HG03354 (cell line): ENCODE measurements at regions not wholly inside any gene's neighbourhood (a gene's known extent, or its start where the extent isn't known, plus 50 kb on each side); places are given as distances from the start of the nearest gene placed in this dataset.
"Not testable (repeated sequence)": the region's sequence is repeated elsewhere in the genome, so short reads cannot be mapped to it uniquely, and the experiment has no call there.

Experiments used
- ATAC-seq: cut with Tn5 transposase; IDR thresholded peaks from one replicate; pipeline ENCODE4 v1.9.1; 2021; ENCODE audit warnings: mild to moderate bottlenecking; ENCODE audit not compliant: unreplicated experiment, poor library complexity, severe bottlenecking

GRCh38 chr7:28900311-28900710 is 57.8 kb downstream of the TRIL start:
- no peak for ATAC-seq

GRCh38 chr7:28893888-28894287 is 64.2 kb downstream of the TRIL start:
- no peak for ATAC-seq

- ATAC-seq: not testable (repeated sequence)
These were observed 66.3 kb downstream of the TRIL start for GRCh38 chr7:28891876-28892234.

- peak; percentile 42 for ATAC-seq
These were observed 66.8 kb downstream of the TRIL start for GRCh38 chr7:28891192-28891875.

DNA sequence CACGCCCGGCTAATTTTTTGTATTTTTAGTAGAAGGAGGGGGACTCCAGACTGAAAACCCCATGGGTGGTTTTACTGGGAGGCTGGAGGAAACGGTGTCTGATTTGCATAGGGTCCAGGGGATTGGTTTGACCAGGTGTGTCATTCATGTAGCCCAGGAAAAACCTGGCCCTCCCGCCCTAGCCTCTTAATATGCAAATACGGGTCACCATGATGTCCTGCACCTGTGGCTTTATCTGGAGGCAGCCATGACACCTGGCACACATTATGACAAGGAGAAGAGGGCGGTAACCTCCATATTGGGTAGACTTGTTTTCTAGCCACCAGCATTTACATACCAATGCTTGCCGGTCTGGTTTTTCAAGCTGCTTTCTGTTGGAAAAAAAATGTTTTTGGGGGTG is 68.0 kb downstream of the TRIL start:
- ATAC-seq: peak; percentile 87

GRCh38 chr7:28889290-28889689 is 68.8 kb downstream of the TRIL start:
- no peak for ATAC-seq

GRCh38 chr7:28885771-28886170 is 72.4 kb downstream of the TRIL start:
- ATAC-seq: no peak

DNA sequence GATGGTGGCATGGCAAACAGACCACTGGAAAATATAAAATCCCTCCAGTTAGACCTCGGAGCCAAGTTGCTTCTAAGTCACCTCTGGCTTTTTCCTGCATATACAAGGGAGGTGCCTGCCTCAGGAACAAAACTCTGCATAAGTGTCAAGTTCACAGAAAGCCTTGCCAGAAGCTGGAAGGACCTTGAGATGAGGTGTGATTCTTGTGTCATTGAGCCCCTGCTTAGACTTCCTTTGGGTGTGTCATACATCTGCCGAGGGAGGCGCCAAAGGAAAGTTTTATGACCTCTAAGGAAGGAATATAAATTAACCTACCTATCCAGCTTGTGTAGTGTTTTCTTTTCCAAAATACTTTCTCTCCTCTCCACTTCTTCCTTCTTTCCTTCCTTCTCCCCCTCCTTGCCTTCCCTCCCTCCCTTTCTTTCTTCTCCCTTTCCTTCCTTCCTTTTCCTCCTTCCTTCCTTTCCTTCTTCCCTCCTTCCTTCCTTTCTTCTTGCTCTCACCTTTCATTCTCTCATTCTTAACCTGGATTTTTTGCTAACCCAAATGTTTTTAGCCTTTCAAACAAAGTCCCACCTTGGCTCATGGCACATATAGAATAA is 75.2 kb downstream of the TRIL start:
- ATAC-seq: no peak

DNA sequence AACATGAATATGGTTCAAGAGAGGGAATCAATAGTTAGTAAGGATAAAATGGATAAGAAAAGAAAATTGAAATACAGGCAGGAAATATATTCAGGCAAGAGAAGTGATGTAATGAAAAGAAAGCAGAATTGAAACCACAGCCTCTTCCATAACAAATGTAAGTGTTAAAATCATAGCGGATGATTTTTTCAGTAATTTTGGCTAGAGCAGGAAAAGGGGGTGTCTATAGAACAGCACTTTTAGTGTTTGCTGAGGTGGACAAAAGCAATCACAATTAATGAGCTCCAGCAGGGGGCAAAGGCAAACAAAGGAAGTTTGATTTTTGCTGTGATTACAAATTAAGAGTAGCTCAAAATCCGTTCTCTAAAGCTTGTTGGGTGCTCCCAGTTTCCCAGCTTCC is 79.0 kb downstream of the TRIL start:
- ATAC-seq: no peak

- ATAC-seq: no peak
These were observed 79.6 kb downstream of the TRIL start for GRCh38 chr7:28878481-28878880.
